HEK293 (cell line): ENCODE measurements at regions not wholly inside any gene's neighbourhood (a gene's known extent, or its start where the extent isn't known, plus 50 kb on each side); places are given as distances from the start of the nearest gene placed in this dataset.

Experiments used
- ATF2 ChIP-seq: fragments of 450-650 bp; formaldehyde crosslinking; IDR thresholded peaks from 2 replicates; pipeline ENCODE4 v1.5.1; 2016; ENCODE audit warnings: missing biosample characterization, missing genetic modification characterization, low read depth
- CTCF ChIP-seq: fragments of 450-650 bp; formaldehyde crosslinking; IDR thresholded peaks from 2 replicates; pipeline ENCODE4 v1.5.1; 2016; ENCODE audit warnings: missing biosample characterization, missing genetic modification characterization
- REST ChIP-seq: fragments of 450-650 bp; formaldehyde crosslinking; IDR thresholded peaks from 2 replicates; pipeline ENCODE4 v1.5.1; 2016; ENCODE audit warnings: missing biosample characterization, missing genetic modification characterization
- SP2 ChIP-seq: fragments of 450-650 bp; formaldehyde crosslinking; IDR thresholded peaks from 2 replicates; pipeline ENCODE4 v1.5.1; 2016; ENCODE audit warnings: missing biosample characterization, missing genetic modification characterization
- YY1 ChIP-seq: fragments of 450-650 bp; formaldehyde crosslinking; IDR thresholded peaks from 2 replicates; pipeline ENCODE4 v1.5.1; 2018; ENCODE audit warnings: missing biosample characterization, missing genetic modification characterization
- ZBTB49 ChIP-seq: fragments of 450-650 bp; formaldehyde crosslinking; IDR thresholded peaks from 2 replicates; pipeline ENCODE4 v1.5.1; 2016; ENCODE audit warnings: missing biosample characterization, missing genetic modification characterization, low read depth
- ZBTB7A ChIP-seq: fragments of 450-650 bp; formaldehyde crosslinking; IDR thresholded peaks from 2 replicates; pipeline ENCODE4 v1.5.1; 2016; ENCODE audit warnings: low read depth, missing biosample characterization, missing genetic modification characterization
- ZNF398 ChIP-seq: fragments of 450-650 bp; formaldehyde crosslinking; IDR thresholded peaks from 2 replicates; pipeline ENCODE4 v1.5.1; 2017; ENCODE audit warnings: missing biosample characterization, missing genetic modification characterization
- ZNF404 ChIP-seq: fragments of 450-650 bp; formaldehyde crosslinking; IDR thresholded peaks from 2 replicates; pipeline ENCODE4 v1.5.1; 2017; ENCODE audit warnings: missing biosample characterization, missing genetic modification characterization
- ZNF513 ChIP-seq: fragments of 450-650 bp; IDR thresholded peaks from 2 replicates; pipeline ENCODE4 v1.5.1; 2018; ENCODE audit warnings: missing biosample characterization, missing genetic modification characterization
- ZNF530 ChIP-seq: fragments of 450-650 bp; formaldehyde crosslinking; IDR thresholded peaks from 2 replicates; pipeline ENCODE4 v1.5.1; 2016; ENCODE audit warnings: low read depth, missing biosample characterization, missing genetic modification characterization
- ZNF658 ChIP-seq: fragments of 450-650 bp; formaldehyde crosslinking; IDR thresholded peaks from 2 replicates; pipeline ENCODE4; 2016; ENCODE audit warnings: missing biosample characterization, missing genetic modification characterization

- TF ChIP-seq CTCF (tag by site-specific recombination) (no peak), SP2 (tag by site-specific recombination) (no peak), ZBTB49 (tag by site-specific recombination) (no peak), ZNF398 (tag by site-specific recombination) (no peak), ZNF658 (no peak), ZNF530 (tag by site-specific recombination) (no peak), ZBTB7A (tag by site-specific recombination) (no peak), ZNF513 (tag by site-specific recombination) (no peak), ZNF404 (tag by site-specific recombination) (no peak), ATF2 (tag by site-specific recombination) (no peak), YY1 (tag by site-specific recombination) (no peak), REST (no peak)
These were observed 110.7 kb downstream of the TMX3 start for GRCh38 chr18:68604256-68604655.
